ENCODE measurements at regions not wholly inside any gene's neighbourhood (a gene's known extent, or its start where the extent isn't known, plus 50 kb on each side); places are given as distances from the start of the nearest gene placed in this dataset.

DNA sequence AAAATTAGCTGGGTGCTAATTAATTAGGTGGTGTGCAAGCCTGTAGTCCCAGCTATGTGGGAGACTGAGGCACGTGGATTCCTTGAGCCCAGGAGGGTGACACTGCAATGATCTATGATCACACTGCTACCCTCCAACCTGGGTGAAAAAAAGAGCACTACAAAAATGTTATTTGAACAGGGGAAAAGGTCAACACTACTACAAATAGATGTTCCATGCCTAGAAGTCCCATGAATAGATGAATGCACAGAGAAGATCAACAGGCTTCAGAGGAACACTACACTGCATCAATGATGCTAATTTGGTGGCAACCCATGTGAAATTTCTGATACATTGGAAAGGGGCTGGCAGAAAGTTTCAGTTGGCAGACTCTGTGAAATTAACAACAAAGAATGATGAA is 105.4 kb upstream of the FHIT start:
- TF ChIP-seq EP300 (IDR thresholded peaks at IDR 0.05; ENCODE audit: borderline replicate concordance in 1 of 2, control insufficient read depth in 1 of 2, low read depth in 2 of 2, low read length in 2 of 2) (no peak), BRCA1 (IDR thresholded peaks at IDR 0.05; ENCODE audit: low read depth, low read length) (no peak), RCOR1 (conservative IDR thresholded peaks at IDR 0.05; ENCODE audit: low read depth, low read length) (no peak), EZH2 (IDR thresholded peaks at IDR 0.05; ENCODE audit: borderline replicate concordance, control insufficient read depth, low read depth, low read length) (no peak), POLR2AphosphoS5 (IDR thresholded peaks at IDR 0.05; ENCODE audit: low read length) (no peak), SREBF2 (IDR thresholded peaks at IDR 0.05; ENCODE audit: low read length) (no peak)
- TF ChIP-seq, protein P1, sequence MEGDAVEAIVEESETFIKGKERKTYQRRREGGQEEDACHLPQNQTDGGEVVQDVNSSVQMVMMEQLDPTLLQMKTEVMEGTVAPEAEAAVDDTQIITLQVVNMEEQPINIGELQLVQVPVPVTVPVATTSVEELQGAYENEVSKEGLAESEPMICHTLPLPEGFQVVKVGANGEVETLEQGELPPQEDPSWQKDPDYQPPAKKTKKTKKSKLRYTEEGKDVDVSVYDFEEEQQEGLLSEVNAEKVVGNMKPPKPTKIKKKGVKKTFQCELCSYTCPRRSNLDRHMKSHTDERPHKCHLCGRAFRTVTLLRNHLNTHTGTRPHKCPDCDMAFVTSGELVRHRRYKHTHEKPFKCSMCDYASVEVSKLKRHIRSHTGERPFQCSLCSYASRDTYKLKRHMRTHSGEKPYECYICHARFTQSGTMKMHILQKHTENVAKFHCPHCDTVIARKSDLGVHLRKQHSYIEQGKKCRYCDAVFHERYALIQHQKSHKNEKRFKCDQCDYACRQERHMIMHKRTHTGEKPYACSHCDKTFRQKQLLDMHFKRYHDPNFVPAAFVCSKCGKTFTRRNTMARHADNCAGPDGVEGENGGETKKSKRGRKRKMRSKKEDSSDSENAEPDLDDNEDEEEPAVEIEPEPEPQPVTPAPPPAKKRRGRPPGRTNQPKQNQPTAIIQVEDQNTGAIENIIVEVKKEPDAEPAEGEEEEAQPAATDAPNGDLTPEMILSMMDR (IDR thresholded peaks at IDR 0.05 in 2 of 3, conservative IDR thresholded peaks at IDR 0.05 in 1 of 3; ENCODE audit: control insufficient read depth in 2 of 3, extremely low read depth in 1 of 3, insufficient read depth in 1 of 3, low read depth in 3 of 3, low read length in 3 of 3): no peak
- TF ChIP-seq, protein P2, sequence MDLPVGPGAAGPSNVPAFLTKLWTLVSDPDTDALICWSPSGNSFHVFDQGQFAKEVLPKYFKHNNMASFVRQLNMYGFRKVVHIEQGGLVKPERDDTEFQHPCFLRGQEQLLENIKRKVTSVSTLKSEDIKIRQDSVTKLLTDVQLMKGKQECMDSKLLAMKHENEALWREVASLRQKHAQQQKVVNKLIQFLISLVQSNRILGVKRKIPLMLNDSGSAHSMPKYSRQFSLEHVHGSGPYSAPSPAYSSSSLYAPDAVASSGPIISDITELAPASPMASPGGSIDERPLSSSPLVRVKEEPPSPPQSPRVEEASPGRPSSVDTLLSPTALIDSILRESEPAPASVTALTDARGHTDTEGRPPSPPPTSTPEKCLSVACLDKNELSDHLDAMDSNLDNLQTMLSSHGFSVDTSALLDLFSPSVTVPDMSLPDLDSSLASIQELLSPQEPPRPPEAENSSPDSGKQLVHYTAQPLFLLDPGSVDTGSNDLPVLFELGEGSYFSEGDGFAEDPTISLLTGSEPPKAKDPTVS (IDR thresholded peaks at IDR 0.05; ENCODE audit: low read depth, low read length): no peak
- TF ChIP-seq, protein P3, sequence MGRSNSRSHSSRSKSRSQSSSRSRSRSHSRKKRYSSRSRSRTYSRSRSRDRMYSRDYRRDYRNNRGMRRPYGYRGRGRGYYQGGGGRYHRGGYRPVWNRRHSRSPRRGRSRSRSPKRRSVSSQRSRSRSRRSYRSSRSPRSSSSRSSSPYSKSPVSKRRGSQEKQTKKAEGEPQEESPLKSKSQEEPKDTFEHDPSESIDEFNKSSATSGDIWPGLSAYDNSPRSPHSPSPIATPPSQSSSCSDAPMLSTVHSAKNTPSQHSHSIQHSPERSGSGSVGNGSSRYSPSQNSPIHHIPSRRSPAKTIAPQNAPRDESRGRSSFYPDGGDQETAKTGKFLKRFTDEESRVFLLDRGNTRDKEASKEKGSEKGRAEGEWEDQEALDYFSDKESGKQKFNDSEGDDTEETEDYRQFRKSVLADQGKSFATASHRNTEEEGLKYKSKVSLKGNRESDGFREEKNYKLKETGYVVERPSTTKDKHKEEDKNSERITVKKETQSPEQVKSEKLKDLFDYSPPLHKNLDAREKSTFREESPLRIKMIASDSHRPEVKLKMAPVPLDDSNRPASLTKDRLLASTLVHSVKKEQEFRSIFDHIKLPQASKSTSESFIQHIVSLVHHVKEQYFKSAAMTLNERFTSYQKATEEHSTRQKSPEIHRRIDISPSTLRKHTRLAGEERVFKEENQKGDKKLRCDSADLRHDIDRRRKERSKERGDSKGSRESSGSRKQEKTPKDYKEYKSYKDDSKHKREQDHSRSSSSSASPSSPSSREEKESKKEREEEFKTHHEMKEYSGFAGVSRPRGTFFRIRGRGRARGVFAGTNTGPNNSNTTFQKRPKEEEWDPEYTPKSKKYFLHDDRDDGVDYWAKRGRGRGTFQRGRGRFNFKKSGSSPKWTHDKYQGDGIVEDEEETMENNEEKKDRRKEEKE (IDR thresholded peaks at IDR 0.05): no peak
